ENCODE measurements at regions not wholly inside any gene's neighbourhood (a gene's known extent, or its start where the extent isn't known, plus 50 kb on each side); places are given as distances from the start of the nearest gene placed in this dataset.

GRCh38 chr20:39641423-39641822, 679.3 kb downstream of the DHX35 start:
- H3K27me3 Mint-ChIP-seq (ENCODE audit: low read depth in 3 of 3) = peaks cover 0 to 2% (median 1%) of the 10 kb centered on the region in 3 donors
- Histone ChIP-seq H3K9ac (ENCODE audit: insufficient read depth, low read length, poor library complexity, severe bottlenecking) (no peak overlapping the region), H3K36me3 (replicated peaks in 1 of 2; ENCODE audit: control insufficient read depth in 1 of 2, insufficient read depth in 2 of 2, low read length in 2 of 2) (no peaks in the 10 kb centered on the region), H3K79me2 (ENCODE audit: insufficient read depth, low read length) (no peaks in the 10 kb centered on the region), H2AFZ (ENCODE audit: insufficient read depth, low read depth, low read length, poor library complexity, severe bottlenecking) (no peak overlapping the region), H3K4me1 (ENCODE audit: control insufficient read depth in 1 of 2, insufficient read depth in 2 of 2, low read length in 2 of 2) (no peaks in the 10 kb centered on the region), H3K27me3 (ENCODE audit: control insufficient read depth in 2 of 2, insufficient read depth in 2 of 2, low read length in 2 of 2) (no peaks in the 10 kb centered on the region), H3K9me3 (replicated peaks in 1 of 2; ENCODE audit: control insufficient read depth in 1 of 2, insufficient read depth in 1 of 2, low read length in 2 of 2) (no peaks in the 10 kb centered on the region), H3K27ac (ENCODE audit: low read depth in 1 of 2, low read length in 2 of 2) (no peak overlapping the region), H3K4me2 (replicated peaks; ENCODE audit: extremely low read depth, low read length, poor library complexity, severe bottlenecking) (no peak overlapping the region), H4K20me1 (ENCODE audit: insufficient read depth, low read length) (no peaks in the 10 kb centered on the region), H3K4me3 (replicated peaks in 1 of 3; ENCODE audit: low read depth in 2 of 3, low read length in 3 of 3) (no peak overlapping the region)
- TF ChIP-seq CTCF (IDR thresholded peaks at IDR 0.05) = no peak
- H3K27ac Mint-ChIP-seq = no peak overlapping the region
- H3K4me3 Mint-ChIP-seq = no peak overlapping the region
- no peak for DNase-seq
- no peaks in the 10 kb centered on the region for H3K36me3 Mint-ChIP-seq
- intact Hi-C loops (cut with micrococcal nuclease) = no loop called here
- H3K9me3 Mint-ChIP-seq = peaks cover 0 to 7% (median 1%) of the 10 kb centered on the region in 7 donors
- no CpG with 5 or more reads among the region's 4 CpGs for WGBS (ENCODE audit: insufficient coverage)
- H3K4me1 Mint-ChIP-seq = no peaks in the 10 kb centered on the region

GRCh38 chr20:39640147-39640546, 678.0 kb downstream of the DHX35 start:
- Mint-ChIP-seq H3K9me3 (peaks cover 0 to 12% (median 3%) of the 10 kb centered on the region in 7 donors), H3K36me3 (no peaks in the 10 kb centered on the region), H3K4me1 (no peaks in the 10 kb centered on the region), H3K27me3 (ENCODE audit: low read depth in 3 of 3) (peaks cover 0 to 2% (median 1%) of the 10 kb centered on the region in 3 donors), H3K27ac (no peak overlapping the region), H3K4me3 (no peak overlapping the region)
- Histone ChIP-seq H3K9me3 (replicated peaks in 1 of 2; ENCODE audit: control insufficient read depth in 1 of 2, insufficient read depth in 1 of 2, low read length in 2 of 2) (no peaks in the 10 kb centered on the region), H3K9ac (ENCODE audit: insufficient read depth, low read length, poor library complexity, severe bottlenecking) (no peak overlapping the region), H3K27me3 (ENCODE audit: control insufficient read depth in 2 of 2, insufficient read depth in 2 of 2, low read length in 2 of 2) (no peaks in the 10 kb centered on the region), H3K4me3 (replicated peaks in 1 of 3; ENCODE audit: low read depth in 2 of 3, low read length in 3 of 3) (no peak overlapping the region), H4K20me1 (ENCODE audit: insufficient read depth, low read length) (no peaks in the 10 kb centered on the region), H3K27ac (ENCODE audit: low read depth in 1 of 2, low read length in 2 of 2) (no peak overlapping the region), H2AFZ (ENCODE audit: insufficient read depth, low read depth, low read length, poor library complexity, severe bottlenecking) (no peak overlapping the region), H3K4me1 (ENCODE audit: control insufficient read depth in 1 of 2, insufficient read depth in 2 of 2, low read length in 2 of 2) (no peaks in the 10 kb centered on the region), H3K36me3 (replicated peaks in 1 of 2; ENCODE audit: control insufficient read depth in 1 of 2, insufficient read depth in 2 of 2, low read length in 2 of 2) (no peaks in the 10 kb centered on the region), H3K4me2 (replicated peaks; ENCODE audit: extremely low read depth, low read length, poor library complexity, severe bottlenecking) (no peak overlapping the region), H3K79me2 (ENCODE audit: insufficient read depth, low read length) (no peaks in the 10 kb centered on the region)
- DNase-seq = no peak
- WGBS (ENCODE audit: insufficient coverage) = 95% methylated on average over 7 of the region's 8 CpGs
- intact Hi-C loops (cut with micrococcal nuclease) = no loop called here
- TF ChIP-seq CTCF (IDR thresholded peaks at IDR 0.05) = no peak
